Heart left ventricle (tissue), 16 donors: ENCODE measurements at regions not wholly inside any gene's neighbourhood (a gene's known extent, or its start where the extent isn't known, plus 50 kb on each side); places are given as distances from the start of the nearest gene placed in this dataset.
A peak's percentile ranks its signal among the peaks of the same experiment; 100 is the strongest.

ENCODE experiments used
- ATAC-seq, 4 donors: fragments of 200-7000 bp; cut with Tn5 transposase; one replicate each; pipeline ENCODE4 v1.9.1; 2020 to 2022; ENCODE audit warnings: moderate library complexity in 4 of 4, mild to moderate bottlenecking in 3 of 4, moderate number of reproducible peaks in 1 of 4
- DNase-seq, 5 donors: peaks; one replicate each; pipeline ENCODE4 v3.0.0-alpha.2; 2020
- H3K27ac ChIP-seq, 12 donors: fragments of 200-600 bp; sonication (generic) in 4 of 12; one replicate each; pipeline versions ENCODE4 v1.5.0 to v1.8.0; 2016 to 2022; ENCODE audit warnings: mild to moderate bottlenecking in 2 of 12
- H3K27me3 ChIP-seq, 9 donors: fragments of 200-600 bp; sonication (generic) in 2 of 9; one replicate each; pipeline versions ENCODE4 v1.5.1 to v1.8.0; 2016 to 2022; ENCODE audit warnings: mild to moderate bottlenecking in 3 of 9
- H3K36me3 ChIP-seq, 9 donors: fragments of 200-600 bp; sonication (generic) in 2 of 9; one replicate each; pipeline versions ENCODE4 v1.5.0 to v1.8.0; 2018 to 2022; ENCODE audit warnings: mild to moderate bottlenecking in 2 of 9
- H3K4me1 ChIP-seq, 12 donors: fragments of 200-600 bp; sonication (generic) in 4 of 12; one replicate each; pipeline versions ENCODE4 v1.5.0 to v1.8.0; 2016 to 2022; ENCODE audit warnings: mild to moderate bottlenecking in 3 of 12
- H3K4me3 ChIP-seq, 12 donors: fragments of 200-600 bp; sonication (generic) in 4 of 12; one replicate each; pipeline versions ENCODE4 v1.5.0 to v1.8.0; 2017 to 2022; ENCODE audit warnings: mild to moderate bottlenecking in 9 of 12, moderate library complexity in 4 of 12
- H3K9me3 ChIP-seq, 12 donors: fragments of 200-600 bp; sonication (generic) in 4 of 12; one replicate each; pipeline versions ENCODE4 v1.5.0 to v1.8.0; 2016 to 2022; ENCODE audit warnings: mild to moderate bottlenecking in 1 of 12
- POLR2A ChIP-seq, 2 donors: fragments of 450-650 bp; IDR thresholded peaks; one replicate each; pipeline ENCODE4 v1.6.1; 2017; ENCODE audit warnings: antibody characterized with exemption in 2 of 2, mild to moderate bottlenecking in 2 of 2, moderate library complexity in 2 of 2
- WGBS, 4 donors: extraction: QIAGEN DNeasy Blood & Tissue Kit in 2 of 4; methylation state at CpG; one replicate each; pipeline versions ENCODE4 v1.1.5 to v1.1.7; 2013 to 2018; 5-methylcytosine and 5-hydroxymethylcytosine counted together
- intact Hi-C, 10 donors: fragments of 100-400 bp; cut with DNase I; formaldehyde crosslinking; loops; one replicate each; pipeline versions ENCODE4 v1.11.1 to v1.14.2; 2022
- TF ChIP-seq, protein P1 (sequence below), 12 donors: fragments of 200-600 bp; sonication (generic) in 4 of 12; IDR thresholded peaks; one replicate each; pipeline versions ENCODE4 v1.5.0 to v1.8.0; 2018 to 2022; ENCODE audit warnings: antibody characterized with exemption in 12 of 12, mild to moderate bottlenecking in 5 of 12
- donor health status: ischemic (EF 13 %, LVEDD 7.1; RV severe dilation, severe dysfunction).
- donor health status: healthy with polysubstance abuse.
- donor health status: DM: no; HTN: yes; CAD: no.
- donor health status: DM: no; HTN: no; CAD: no.
- donor health status: ischemic (EF 25% LVEDD 6.9; RV normal size, moderate dysfunction).
- donor health status: ischemic (EF 25% LVEDD 5.7; RV mildly dilated, moderate dysfunction).
- donor health status: healthy.
- donor health status: DM: yes; HTN: yes; CAD: no.
- donor health status: ischemic (EF 35%, LVEDD 5.7; RV mildly dilated, moderate dysfunction).
- donor health status: nonischemic (EF 11% LVEDD 7.7; RV severe dilation, severe dysfunction).
- donor health status: DM: yes; HTN: yes; CAD: no.
- donor health status: PGD.
- donor health status: ischemic (EF 29% LVEDD 5.4; RV normal size, mild dysfunction).
- donor health status: nonischemic (EF 23%, LVEDD 6.1; RV moderate dilation, normal function).

DNA sequence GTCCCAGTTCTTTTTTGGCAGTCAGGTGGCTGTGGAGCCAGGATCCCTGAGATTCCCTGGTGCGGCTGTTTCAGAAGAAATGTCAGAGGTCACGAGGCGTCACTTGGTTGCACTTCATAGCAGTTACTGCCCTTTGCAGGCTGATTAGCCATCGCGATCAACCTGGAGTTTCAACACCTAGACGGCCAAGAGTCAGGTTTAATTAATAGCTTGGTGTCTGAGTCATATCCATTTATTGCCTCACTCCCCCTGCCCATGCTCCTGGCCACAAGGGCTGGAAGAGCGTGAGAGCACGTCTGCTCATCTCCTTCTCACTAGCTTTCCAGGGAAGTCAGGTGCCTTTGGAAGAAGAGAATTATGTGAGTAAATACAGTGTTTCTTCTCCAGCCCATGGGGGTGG lies 552.3 kb downstream of the TSN start:
- Histone ChIP-seq H3K27me3 (no peaks in the 10 kb centered on the region), H3K27ac (no peak overlapping the region), H3K4me3 (no peak overlapping the region), H3K9me3 (peaks cover 0 to 10% (median 0%) of the 10 kb centered on the region in 12 donors), H3K4me1 (no peaks in the 10 kb centered on the region), H3K36me3 (no peaks in the 10 kb centered on the region)
- no peak for ATAC-seq
- TF ChIP-seq, protein P1, sequence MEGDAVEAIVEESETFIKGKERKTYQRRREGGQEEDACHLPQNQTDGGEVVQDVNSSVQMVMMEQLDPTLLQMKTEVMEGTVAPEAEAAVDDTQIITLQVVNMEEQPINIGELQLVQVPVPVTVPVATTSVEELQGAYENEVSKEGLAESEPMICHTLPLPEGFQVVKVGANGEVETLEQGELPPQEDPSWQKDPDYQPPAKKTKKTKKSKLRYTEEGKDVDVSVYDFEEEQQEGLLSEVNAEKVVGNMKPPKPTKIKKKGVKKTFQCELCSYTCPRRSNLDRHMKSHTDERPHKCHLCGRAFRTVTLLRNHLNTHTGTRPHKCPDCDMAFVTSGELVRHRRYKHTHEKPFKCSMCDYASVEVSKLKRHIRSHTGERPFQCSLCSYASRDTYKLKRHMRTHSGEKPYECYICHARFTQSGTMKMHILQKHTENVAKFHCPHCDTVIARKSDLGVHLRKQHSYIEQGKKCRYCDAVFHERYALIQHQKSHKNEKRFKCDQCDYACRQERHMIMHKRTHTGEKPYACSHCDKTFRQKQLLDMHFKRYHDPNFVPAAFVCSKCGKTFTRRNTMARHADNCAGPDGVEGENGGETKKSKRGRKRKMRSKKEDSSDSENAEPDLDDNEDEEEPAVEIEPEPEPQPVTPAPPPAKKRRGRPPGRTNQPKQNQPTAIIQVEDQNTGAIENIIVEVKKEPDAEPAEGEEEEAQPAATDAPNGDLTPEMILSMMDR (IDR thresholded peaks at IDR 0.05) = no peak
- TF ChIP-seq POLR2A (IDR thresholded peaks at IDR 0.05) = no peak
- 63 to 80% (median 69%) methylated on average over 8 of the region's 8 CpGs for whole genome bisulfite sequencing, 4 donors
- intact Hi-C loops = no loop called here
- no peak for DNase-seq

DNA sequence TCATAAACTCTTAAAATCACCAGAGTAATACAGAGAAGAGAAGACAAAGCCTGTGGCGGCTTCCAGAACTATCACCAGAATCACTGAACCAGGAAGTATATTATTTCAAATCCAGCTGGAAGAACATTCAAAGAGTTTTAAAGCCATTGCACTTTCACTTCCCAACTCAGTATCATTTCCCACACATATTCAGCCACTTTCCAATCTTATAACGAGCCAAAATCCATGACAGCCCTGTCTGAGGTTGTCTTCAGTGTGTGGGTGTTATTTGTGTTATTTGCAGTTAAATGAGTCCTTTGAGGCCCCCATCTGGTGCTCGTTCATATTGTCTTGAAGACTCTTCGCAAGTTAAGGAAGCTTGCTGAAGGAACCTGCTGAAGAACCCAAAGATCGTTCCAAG lies 559.9 kb downstream of the TSN start:
- no peak overlapping the region for H3K27ac ChIP-seq
- TF ChIP-seq POLR2A (IDR thresholded peaks at IDR 0.05) = no peak
- TF ChIP-seq, protein P1 (IDR thresholded peaks at IDR 0.05) = no peak
- no peak for DNase-seq
- intact Hi-C loops = no loop called here
- H3K4me1 ChIP-seq = no peaks in the 10 kb centered on the region
- WGBS, 4 donors = 47 to 54% (median 53%) methylated on average over 5 of the region's 5 CpGs
- H3K27me3 ChIP-seq = no peaks in the 10 kb centered on the region
- H3K36me3 ChIP-seq = no peaks in the 10 kb centered on the region
- no peak for ATAC-seq
- peaks cover 0 to 13% (median 0%) of the 10 kb centered on the region in 12 donors for H3K9me3 ChIP-seq
- no peak overlapping the region for H3K4me3 ChIP-seq

DNA sequence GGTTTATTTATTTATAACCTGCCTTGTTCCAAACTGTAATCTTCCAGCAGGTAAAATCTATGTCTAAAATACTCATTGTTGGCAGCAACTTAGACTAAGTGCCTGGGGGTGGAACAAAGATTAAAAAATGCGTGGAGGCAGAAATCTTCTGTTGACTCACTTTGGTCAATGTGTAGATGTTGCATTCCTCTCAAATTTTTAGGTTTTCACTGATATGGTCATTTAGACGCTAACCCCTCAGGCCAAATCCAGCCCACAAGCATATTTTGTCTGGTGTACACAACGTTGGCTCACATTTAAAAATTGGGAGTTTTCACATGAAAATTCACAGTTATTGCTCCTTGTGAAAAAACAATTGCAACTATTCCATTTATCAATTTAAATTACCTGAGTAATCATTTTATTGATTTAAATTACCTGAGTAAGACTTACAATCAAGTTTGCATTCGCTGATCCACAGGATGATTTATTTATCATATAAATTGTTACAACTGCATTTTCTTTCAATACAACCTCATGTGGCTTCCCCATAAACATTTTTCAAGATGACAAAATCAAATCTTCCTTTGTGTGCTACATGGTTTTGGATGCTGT lies 564.2 kb downstream of the TSN start:
- TF ChIP-seq, protein P1 (IDR thresholded peaks at IDR 0.05) = no peak
- TF ChIP-seq POLR2A (IDR thresholded peaks at IDR 0.05) = no peak
- H3K4me1 ChIP-seq = no peaks in the 10 kb centered on the region
- no peaks in the 10 kb centered on the region for H3K36me3 ChIP-seq
- no peak for ATAC-seq
- intact Hi-C loops = no loop called here
- DNase-seq = no peak
- H3K27ac ChIP-seq = no peak overlapping the region
- no peaks in the 10 kb centered on the region for H3K27me3 ChIP-seq
- no peak overlapping the region for H3K4me3 ChIP-seq
- peaks cover 0 to 12% (median 0%) of the 10 kb centered on the region in 12 donors for H3K9me3 ChIP-seq
- 75 to 82% (median 80%) methylated on average over 4 of the region's 4 CpGs for WGBS, 4 donors

DNA sequence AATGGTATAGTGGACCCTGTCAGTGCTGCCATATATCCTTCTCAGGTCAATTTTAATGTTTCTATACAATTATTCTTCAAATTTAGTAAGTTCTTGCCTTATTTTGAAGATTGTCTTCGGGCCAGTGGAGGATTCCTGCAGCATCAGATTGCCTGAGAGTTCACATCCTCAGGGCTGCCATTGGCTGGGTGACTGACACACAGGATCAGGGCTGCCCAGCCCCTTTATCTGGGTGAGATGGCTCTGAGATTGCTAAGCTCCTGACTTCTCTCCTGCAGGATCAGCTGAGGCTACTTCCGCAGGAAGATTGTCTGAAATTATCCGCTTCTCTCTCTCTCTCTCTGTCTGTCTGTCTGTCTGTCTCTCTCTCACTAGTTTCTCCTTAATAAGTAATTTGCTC lies 567.4 kb downstream of the TSN start:
- H3K4me1 ChIP-seq = no peaks in the 10 kb centered on the region
- peaks cover 0 to 4% (median 0%) of the 10 kb centered on the region in 9 donors for H3K27me3 ChIP-seq
- intact Hi-C loops = no loop called here
- TF ChIP-seq POLR2A (IDR thresholded peaks at IDR 0.05) = no peak
- TF ChIP-seq, protein P1 (IDR thresholded peaks at IDR 0.05) = no peak
- H3K9me3 ChIP-seq = peaks cover 0 to 12% (median 0%) of the 10 kb centered on the region in 12 donors
- H3K27ac ChIP-seq = no peak overlapping the region
- H3K36me3 ChIP-seq = no peaks in the 10 kb centered on the region
- H3K4me3 ChIP-seq = no peak overlapping the region
- no peak for ATAC-seq
- DNase-seq = peak in 1 of 5 donors; percentile 25
- whole genome bisulfite sequencing, 4 donors = 74 to 82% (median 78%) methylated on average over 3 of the region's 3 CpGs
